Activated CD8-positive, alpha-beta memory T cell treated with anti-CD3 and anti-CD28 coated beads, Interleukin-2, amount 50 U/mL, for 4 hours (primary cell): ENCODE measurements at regions not wholly inside any gene's neighbourhood (a gene's known extent, or its start where the extent isn't known, plus 50 kb on each side); places are given as distances from the start of the nearest gene placed in this dataset.
"Not testable (repeated sequence)": the region's sequence is repeated elsewhere in the genome, so short reads cannot be mapped to it uniquely, and the experiment has no call there.

ENCODE experiments used
- DNase-seq: peaks from one replicate; pipeline ENCODE4 v3.0.0-alpha.2; 2020

DNA sequence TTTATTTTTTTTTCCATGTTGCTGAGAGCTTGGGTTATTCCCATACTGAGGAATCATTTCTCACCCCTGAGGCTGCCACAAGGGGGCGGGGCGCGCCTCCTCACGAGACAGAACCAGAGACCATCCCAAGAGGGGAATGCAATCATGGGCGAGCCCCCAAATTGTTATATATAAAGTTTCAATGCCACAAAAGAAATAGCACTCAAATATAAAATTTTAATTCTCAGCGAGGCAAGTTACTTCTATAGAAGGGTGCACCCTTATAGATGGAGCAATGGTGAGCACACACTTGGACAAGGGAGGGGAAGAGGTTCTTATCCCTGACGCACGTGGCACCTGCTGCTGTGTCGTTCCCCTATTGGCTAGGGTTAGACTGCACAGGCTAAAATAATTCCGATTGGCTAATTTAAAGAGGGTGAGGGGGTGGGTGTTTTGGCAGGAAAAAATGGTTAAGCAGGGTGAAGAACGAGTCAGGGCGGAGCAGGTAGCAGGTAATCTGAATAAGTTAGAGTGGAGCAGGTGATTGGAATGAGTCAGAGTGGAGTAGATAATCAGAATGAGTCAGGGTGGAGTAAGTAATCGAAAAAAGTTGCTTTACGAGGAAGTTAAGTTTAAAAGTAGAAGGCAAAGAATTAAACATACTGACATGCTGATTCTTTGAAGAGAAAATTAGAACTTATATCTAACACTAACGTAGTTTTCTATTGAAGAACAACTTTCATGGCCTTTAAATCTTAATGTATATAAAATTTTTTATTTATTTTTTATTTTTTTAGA, 177.5 kb downstream of the MTCL1 start:
- DNase-seq: no peak

- DNase-seq: no peak
Observed at GRCh38 chr18:8883409-8883668, 178.0 kb downstream of the MTCL1 start.

GRCh38 chr18:8887877-8888276, 182.5 kb downstream of the MTCL1 start:
- DNase-seq: not testable (repeated sequence)

GRCh38 chr18:8889489-8889888, 184.1 kb downstream of the MTCL1 start:
- DNase-seq: no peak

DNA sequence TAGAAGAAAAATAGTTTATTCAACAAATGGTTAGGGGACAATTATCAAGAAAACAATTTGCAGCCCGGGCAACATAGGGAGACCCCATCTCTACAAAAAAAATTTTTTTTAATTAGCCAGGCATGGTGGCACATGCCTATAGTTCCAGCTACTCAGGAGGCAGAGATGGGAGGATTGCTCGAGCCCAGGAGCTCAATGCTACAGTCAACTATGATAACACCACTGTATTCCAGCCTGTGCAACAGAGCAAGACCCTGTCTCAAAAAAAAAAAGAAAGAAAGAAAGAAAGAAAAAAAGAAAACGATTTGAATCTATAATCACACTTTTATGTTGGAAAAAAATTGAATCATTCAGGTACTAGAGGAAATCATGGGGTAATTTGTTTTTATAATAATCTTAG, 185.1 kb downstream of the MTCL1 start:
- not testable (repeated sequence) for DNase-seq

- DNase-seq: no peak
Observed at GRCh38 chr18:8890957-8891464, 185.7 kb downstream of the MTCL1 start.

- DNase-seq: no peak
Observed at GRCh38 chr18:8893221-8893620, 187.9 kb downstream of the MTCL1 start.

DNA sequence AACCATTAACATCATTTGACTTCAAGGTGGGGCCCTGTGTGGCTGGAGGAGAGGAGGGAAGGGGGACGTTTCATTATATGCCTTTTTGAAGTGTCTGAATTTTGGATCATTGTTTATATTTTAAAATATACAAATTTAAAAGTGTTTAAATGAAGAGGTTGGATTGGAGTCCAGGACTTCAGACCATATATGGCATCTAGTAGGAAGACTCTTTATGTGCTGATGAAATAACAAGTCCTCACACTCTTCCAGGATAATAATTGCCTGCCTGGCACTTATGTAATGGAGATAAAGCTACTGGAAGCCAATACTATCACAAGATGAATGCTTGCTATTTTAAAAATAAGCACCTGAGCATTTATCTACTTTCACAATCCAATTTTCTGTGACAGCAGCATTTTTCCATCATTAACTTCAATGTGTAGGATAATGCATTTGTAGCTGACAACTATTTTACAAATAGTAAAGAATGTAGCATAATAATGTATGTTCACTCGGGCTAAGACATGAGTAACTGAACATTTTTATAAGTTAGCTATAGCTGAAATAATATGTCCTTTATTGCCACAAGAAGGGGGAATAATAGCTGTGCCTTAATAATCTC, 188.4 kb downstream of the MTCL1 start:
- DNase-seq: no peak

- no peak for DNase-seq
Observed at GRCh38 chr18:8894823-8895222, 189.5 kb downstream of the MTCL1 start.

- no peak for DNase-seq
Observed at GRCh38 chr18:8895341-8895740, 190.0 kb downstream of the MTCL1 start.

DNA sequence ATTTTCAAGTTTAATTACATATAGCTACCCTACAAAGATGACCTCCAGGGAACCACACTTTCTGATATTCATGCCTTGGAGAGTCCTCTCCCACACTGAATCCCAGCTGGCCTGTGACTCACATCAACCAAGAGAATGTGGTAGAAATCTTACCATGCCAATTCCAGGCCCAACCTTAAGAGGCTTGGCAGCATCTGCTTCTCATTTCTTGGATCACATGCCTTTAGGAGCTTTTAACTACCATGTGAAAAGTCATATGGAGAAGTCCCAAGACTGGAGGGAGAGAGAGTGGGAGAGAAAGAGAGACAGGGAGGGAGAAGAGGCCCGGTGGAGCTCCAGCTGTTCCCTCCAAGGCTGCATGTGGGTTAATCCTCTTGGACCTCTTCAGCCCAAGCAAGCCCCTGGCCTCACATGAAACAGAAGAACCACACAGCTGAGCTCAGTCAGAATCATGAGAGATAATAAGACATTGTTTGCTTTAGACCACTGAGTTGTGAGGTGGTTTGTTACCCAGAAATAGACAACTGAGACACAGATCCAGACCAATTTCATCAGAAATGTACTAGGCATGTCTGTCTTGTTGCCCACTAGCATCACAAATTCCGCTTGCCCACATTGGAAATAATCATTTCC, 190.7 kb downstream of the MTCL1 start:
- no peak for DNase-seq

DNA sequence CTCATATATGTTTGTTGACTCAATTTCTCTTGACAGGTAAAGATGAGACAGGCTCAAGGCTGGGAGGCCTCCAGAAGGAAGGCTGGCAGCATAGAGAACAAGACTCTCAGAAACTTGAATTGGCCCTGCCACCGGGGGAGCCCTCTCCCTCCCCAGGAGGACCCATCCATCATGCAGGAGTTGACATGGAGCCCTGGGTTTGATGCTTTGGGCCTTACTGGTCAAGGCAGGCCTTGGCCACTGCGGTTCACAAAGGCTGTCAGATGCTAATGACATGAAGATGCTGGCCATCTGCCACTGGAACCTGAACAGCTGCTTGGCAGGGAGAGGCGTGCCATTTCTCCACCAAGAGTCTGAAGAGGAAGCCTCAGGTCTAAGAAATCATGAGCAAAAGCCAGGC, 193.6 kb downstream of the MTCL1 start:
- no peak for DNase-seq

GRCh38 chr18:8900552-8900951, 195.2 kb downstream of the MTCL1 start:
- DNase-seq: no peak

- no peak for DNase-seq
Observed at GRCh38 chr18:8901019-8901418, 195.7 kb downstream of the MTCL1 start.

DNA sequence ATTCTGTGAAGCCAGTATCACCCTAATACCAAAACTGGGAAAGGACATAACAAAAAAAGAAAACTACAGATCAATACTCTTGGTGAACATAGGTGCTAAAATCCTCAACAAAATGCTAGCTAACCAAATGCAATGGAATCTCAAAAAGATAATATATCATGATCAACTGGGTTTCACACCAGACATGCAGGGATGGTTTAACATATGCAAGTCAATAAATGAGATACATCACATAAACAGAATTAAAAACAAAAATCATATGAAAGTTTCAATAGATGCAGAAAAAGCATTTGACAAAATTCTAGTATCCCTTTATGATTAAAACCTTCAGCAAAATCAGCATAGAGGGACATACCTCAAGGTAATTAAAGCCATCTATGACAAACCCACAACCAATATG, 198.2 kb upstream of the NDUFV2 start:
- no peak for DNase-seq

- DNase-seq: no peak
Observed at GRCh38 chr18:8908792-8909510, 193.5 kb upstream of the NDUFV2 start.

- no peak for DNase-seq
Observed at GRCh38 chr18:8910186-8910822, 192.2 kb upstream of the NDUFV2 start.

DNA sequence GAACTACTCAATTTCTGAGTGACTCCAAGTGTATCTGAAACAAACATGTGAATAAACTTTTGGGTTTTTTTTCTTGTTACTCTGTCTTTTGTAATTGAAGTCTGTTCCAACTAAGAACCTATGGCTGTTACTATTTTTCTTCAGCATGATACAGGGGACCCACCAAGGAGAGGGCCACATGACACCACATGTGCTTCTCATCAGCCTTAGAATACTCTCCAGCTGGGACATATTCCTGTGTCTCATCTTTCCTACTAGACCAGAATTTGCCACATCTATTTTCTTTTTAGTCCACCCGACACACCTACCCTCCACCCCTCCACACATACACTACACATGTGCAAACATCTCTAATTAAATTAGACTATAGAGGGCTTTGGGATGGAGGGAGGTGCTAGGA, 191.7 kb upstream of the NDUFV2 start:
- DNase-seq: no peak

GRCh38 chr18:8911408-8912340, 190.8 kb upstream of the NDUFV2 start:
- DNase-seq: no peak

- no peak for DNase-seq
Observed at GRCh38 chr18:8912348-8913326, 189.9 kb upstream of the NDUFV2 start.
